GM12873 (cell line): ENCODE measurements at regions not wholly inside any gene's neighbourhood (a gene's known extent, or its start where the extent isn't known, plus 50 kb on each side); places are given as distances from the start of the nearest gene placed in this dataset.

ENCODE experiments used
- TF ChIP-seq, protein P1 (sequence below): IDR thresholded peaks from 2 replicates; pipeline ENCODE4 v1.5.1; 2012; ENCODE audit warnings: low read depth, mild to moderate bottlenecking, moderate library complexity, low read length, control low read depth; ENCODE audit not compliant: insufficient read depth; ENCODE audit errors: missing control alignments

DNA sequence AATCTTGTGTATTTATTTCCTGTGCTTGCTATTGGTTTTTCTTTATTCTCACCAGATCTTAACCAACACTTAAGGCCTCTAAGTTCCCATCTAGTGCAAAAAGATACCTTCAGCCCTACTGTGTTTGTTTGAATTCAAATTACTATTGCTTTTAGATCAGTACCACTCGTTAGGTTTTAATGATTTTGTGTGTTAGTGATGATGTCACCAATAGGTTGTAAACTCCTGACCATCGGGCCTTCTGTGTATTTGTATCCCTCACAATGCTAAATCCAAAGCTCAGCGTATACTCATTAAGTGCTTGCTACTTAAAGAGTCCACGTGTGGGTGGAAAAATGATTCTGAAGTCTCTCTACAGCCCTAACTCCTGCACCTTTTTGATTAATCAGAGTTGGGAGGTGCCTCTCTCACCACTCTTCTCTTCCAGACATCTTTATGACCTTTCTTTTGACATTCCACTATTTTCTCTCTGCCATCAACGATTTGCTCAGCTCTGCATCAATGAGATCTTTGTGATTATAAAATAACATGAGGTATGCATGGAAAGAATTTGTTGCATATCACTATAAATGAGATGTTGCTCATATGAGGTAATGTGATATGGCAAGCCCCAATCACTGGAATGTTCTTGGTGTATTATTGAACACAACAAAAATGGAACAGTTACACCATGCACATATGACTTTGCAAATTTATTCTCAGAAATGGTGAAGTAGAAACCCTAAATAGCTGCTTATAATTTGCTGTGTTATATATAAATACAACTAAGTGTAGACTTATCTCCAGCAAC is 55.1 kb upstream of the LAMA2 start:
- TF ChIP-seq, protein P1, sequence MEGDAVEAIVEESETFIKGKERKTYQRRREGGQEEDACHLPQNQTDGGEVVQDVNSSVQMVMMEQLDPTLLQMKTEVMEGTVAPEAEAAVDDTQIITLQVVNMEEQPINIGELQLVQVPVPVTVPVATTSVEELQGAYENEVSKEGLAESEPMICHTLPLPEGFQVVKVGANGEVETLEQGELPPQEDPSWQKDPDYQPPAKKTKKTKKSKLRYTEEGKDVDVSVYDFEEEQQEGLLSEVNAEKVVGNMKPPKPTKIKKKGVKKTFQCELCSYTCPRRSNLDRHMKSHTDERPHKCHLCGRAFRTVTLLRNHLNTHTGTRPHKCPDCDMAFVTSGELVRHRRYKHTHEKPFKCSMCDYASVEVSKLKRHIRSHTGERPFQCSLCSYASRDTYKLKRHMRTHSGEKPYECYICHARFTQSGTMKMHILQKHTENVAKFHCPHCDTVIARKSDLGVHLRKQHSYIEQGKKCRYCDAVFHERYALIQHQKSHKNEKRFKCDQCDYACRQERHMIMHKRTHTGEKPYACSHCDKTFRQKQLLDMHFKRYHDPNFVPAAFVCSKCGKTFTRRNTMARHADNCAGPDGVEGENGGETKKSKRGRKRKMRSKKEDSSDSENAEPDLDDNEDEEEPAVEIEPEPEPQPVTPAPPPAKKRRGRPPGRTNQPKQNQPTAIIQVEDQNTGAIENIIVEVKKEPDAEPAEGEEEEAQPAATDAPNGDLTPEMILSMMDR: no peak

- TF ChIP-seq, protein P1: no peak
Measured at GRCh38 chr6:128826606-128827005, 56.3 kb upstream of the LAMA2 start.

DNA sequence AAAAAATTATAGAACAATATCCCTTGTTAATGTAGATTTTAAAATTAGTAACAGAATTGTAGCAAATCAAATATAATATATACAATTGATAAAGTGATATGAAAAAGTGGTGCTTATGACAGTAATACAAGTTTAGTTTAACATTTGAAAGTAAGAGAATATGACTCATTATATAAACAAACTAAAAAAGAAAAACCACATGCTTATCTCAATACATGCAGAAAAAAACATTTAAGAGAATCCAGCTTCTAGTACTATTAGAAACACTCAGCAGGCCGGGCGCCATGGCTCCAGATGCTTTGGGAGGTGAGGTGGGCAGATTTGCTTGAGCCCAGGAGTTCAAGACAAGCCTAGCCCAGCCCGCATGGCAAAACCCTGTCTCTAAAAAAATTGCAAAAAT is 60.7 kb upstream of the LAMA2 start:
- TF ChIP-seq, protein P1: no peak

DNA sequence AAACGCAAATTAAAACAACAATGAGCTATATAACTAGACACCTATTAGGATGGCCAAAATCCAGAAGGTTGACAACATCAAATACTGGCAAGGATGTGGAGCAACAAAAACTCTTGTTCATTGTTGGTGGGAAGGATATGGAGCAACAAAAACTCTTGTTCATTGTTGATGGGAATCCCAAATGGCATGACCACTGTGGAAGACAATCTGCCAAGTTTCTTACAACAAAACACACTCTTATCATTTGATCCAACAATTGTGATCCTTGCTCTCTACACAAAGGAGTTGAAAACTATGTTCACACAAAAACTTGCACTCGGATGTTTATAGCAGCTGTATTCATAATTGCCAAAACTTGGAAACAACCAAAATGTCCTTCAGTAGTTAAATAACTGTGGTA is 61.8 kb upstream of the LAMA2 start:
- TF ChIP-seq, protein P1: no peak

DNA sequence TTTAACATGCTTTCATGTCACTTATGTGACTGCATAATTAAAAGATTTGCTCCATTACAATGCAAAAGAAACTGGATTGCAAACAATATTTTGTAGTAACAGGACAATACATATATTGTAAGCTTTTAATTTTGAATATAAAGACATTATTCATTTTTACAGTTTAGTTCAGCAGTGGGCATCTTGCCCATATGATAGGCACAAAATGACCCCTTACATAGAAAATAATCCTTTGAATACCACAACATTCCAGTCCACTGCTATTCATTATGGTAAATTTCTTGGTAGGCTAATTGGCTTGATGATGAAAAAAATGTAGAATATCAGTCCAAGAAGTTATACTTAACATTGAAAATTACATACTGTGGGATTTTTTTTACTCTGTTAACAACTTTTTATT is 74.1 kb upstream of the LAMA2 start:
- TF ChIP-seq, protein P1: no peak

GRCh38 chr6:128807577-128807976 is 75.4 kb upstream of the LAMA2 start:
- TF ChIP-seq, protein P1: peak; percentile 34

- TF ChIP-seq, protein P1: no peak
Measured at GRCh38 chr6:128806261-128806660, 76.7 kb upstream of the LAMA2 start.

GRCh38 chr6:128803911-128804310 is 79.0 kb upstream of the LAMA2 start:
- TF ChIP-seq, protein P1: no peak
